Activated CD8-positive, alpha-beta memory T cell treated with anti-CD3 and anti-CD28 coated beads, Interleukin-2, amount 10 ng/mL, durations not matched to agents 7 days and 5 days (primary cell): ENCODE measurements at regions not wholly inside any gene's neighbourhood (a gene's known extent, or its start where the extent isn't known, plus 50 kb on each side); places are given as distances from the start of the nearest gene placed in this dataset.
A peak's percentile ranks its signal among the peaks of the same experiment; 100 is the strongest.
"Not testable (repeated sequence)": the region's sequence is repeated elsewhere in the genome, so short reads cannot be mapped to it uniquely, and the experiment has no call there.

ENCODE experiments used
- ATAC-seq: fragments of 150-1000 bp; cut with Tn5 transposase; one replicate; pipeline ENCODE4 v1.10.0; 2021; ENCODE audit warnings: moderate library complexity
- CTCF ChIA-PET: fragments of 350-600 bp; sonication (Branson Sonifier 250); formaldehyde crosslinking; loops from one replicate; lab custom pipeline; 2021; ENCODE audit warnings: antibody characterized with exemption; lab: Charles Lee
- DNase-seq: peaks from one replicate; pipeline ENCODE4 v3.0.0-alpha.2; 2020
- H3K27ac Mint-ChIP-seq: one replicate; pipeline ENCODE4 v1.8.0; 2021; ENCODE audit warnings: mild to moderate bottlenecking, mixed read lengths
- H3K27me3 Mint-ChIP-seq: one replicate; pipeline ENCODE4 v1.8.0; 2021; ENCODE audit warnings: mixed read lengths
- H3K36me3 Mint-ChIP-seq: one replicate; pipeline ENCODE4 v1.8.0; 2021; ENCODE audit warnings: mild to moderate bottlenecking, mixed read lengths
- H3K4me1 Mint-ChIP-seq: one replicate; pipeline ENCODE4 v1.8.0; 2021; ENCODE audit warnings: mixed read lengths
- H3K4me3 Mint-ChIP-seq: one replicate; pipeline ENCODE4 v1.8.0; 2021; ENCODE audit warnings: mild to moderate bottlenecking, moderate library complexity, mixed read lengths
- H3K9me3 Mint-ChIP-seq: one replicate; pipeline ENCODE4 v1.8.0; 2022; ENCODE audit warnings: low read depth, mixed read lengths

DNA sequence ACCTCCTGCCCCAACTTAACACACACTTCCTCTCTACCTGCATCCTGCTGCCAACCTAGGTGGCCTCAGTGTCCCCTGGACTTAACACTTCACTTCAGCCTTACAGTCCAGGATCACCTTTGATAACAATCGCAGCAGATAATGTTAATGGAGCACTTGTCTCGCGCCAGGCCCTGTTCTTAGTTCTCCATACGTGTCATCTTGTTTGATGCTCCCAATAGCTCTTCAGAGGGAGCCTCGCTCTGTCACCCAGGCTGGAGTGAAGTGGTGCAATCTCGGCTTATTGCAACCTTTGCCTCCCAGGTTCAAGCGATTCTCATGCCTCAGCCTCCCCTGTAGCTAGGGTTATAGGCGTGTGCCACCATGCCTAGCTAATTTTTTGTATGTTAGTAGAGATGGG is 62.7 kb upstream of the SHB start:
- ATAC-seq (no peak), DNase-seq (no peak)
- H3K9me3 Mint-ChIP-seq = no peaks in the 10 kb centered on the region
- no peaks in the 10 kb centered on the region for H3K4me1 Mint-ChIP-seq
- H3K36me3 Mint-ChIP-seq = no peaks in the 10 kb centered on the region
- no peak overlapping the region for H3K27ac Mint-ChIP-seq
- H3K27me3 Mint-ChIP-seq = peaks cover 7% of the 10 kb centered on the region
- no peak overlapping the region for H3K4me3 Mint-ChIP-seq
- CTCF ChIA-PET = no interaction called here

DNA sequence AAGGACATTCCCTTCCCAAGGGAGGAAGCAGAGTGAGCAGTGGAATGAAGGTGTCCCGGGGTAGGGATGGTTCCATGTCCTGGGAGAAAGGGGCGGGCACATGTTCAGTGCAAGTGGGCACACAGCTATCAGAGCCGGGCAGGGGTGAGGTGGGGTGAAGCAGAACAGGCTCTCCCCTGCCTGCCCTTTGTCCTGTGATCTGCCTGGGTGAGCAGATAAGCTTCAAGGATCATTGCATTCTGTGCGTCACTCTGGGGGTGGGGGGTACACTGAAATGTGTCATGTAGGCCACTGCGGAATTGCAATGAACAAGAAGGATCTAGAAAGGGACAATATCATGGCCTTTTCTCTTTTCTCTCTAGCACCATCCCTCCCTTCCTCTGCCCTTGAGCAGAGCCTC is 61.7 kb upstream of the SHB start:
- Mint-ChIP-seq H3K36me3 (no peaks in the 10 kb centered on the region), H3K27me3 (peaks cover 12% of the 10 kb centered on the region), H3K27ac (no peak overlapping the region), H3K4me3 (no peak overlapping the region), H3K9me3 (no peaks in the 10 kb centered on the region), H3K4me1 (no peaks in the 10 kb centered on the region)
- no peak for DNase-seq
- ATAC-seq = no peak
- CTCF ChIA-PET = interaction anchor here (1.2 kb wide), 1 partner anchor 42 kb away, joined by 3 read pairs; no protein-coding TSS in a partner anchor

DNA sequence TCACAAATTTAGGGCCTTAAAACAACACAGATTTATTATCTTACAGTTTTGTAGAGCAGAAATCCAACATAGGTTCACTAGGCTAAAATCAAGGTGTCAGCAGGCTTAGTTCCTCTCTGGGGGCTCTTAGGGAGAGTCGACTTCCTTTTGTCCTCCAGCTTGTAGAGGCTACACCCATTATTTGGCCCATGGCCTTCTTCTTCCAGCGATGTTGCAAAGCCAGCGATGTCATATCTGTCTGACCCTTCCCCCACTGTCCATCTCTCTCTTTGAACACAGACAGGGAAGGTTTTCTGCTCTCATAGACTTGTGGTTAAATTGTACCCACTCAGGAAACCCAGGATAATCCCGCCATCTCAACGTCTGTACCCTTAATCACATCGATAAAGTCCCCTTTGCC is 60.3 kb upstream of the SHB start:
- CTCF ChIA-PET = interaction anchor here (1.2 kb wide), 1 partner anchor 41 kb away, joined by 3 read pairs; no protein-coding TSS in a partner anchor
- Mint-ChIP-seq H3K27ac (no peak overlapping the region), H3K36me3 (no peaks in the 10 kb centered on the region), H3K9me3 (no peaks in the 10 kb centered on the region), H3K4me1 (no peaks in the 10 kb centered on the region), H3K4me3 (no peak overlapping the region), H3K27me3 (peaks cover 9% of the 10 kb centered on the region)
- DNase-seq (no peak), ATAC-seq (no peak)

DNA sequence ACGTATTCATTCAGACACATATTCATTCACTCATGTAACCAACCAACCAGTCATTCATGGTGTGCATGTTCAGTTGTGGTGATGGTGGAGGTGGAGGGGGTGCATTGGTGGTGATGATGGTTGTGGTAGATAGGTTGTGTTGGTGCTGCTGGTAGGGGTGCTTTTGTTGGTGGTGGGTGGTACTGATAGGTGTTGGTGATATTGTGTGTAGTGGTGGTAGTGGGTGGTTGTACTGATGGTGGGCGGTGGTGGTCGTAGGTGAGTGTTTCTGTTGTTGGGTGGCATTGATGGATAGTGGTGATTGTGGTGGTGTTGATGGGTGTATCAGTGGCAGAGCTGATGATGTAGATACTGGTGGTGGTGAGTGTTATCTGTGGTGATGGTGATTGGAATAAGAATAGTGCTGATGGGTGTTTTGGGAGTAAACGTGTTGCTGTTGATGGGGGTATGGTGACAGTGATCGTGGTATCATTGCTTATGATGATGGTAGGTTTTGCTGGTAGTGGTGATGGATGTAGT is 59.8 kb upstream of the SHB start:
- Mint-ChIP-seq H3K36me3 (no peaks in the 10 kb centered on the region), H3K27ac (no peak overlapping the region)
- CTCF ChIA-PET = no interaction called here

DNA sequence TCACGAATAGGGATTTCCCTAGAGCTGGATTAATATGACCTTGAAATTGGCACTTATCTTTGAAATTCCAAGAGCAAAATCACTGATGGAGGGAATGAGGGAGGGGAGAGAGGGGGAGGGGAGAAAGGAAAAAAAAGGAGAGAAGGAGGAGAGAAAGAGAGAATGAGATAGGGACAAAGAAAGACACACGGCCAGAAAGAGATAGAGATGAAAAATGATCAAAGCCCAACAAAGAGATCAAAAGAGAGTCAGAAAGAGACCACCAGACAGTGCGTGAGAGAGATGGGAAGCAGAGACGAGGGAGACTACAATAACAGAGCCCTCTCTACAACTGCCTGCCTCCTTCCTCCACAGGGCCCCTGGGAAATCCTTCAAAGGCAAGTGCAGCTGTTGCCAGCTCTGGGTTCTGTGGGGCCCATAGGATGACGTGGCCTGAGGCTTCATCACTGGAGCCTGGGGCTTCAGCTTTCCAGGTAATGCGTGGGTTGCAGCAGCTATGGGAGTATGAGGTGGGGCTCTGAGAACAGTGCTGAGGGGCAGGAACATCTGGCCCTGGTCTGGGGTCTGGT is 58.3 kb upstream of the SHB start:
- Mint-ChIP-seq H3K36me3 (no peaks in the 10 kb centered on the region), H3K4me3 (no peak overlapping the region), H3K27ac (no peak overlapping the region), H3K4me1 (no peaks in the 10 kb centered on the region), H3K27me3 (peaks cover 5% of the 10 kb centered on the region), H3K9me3 (no peaks in the 10 kb centered on the region)
- no peak for DNase-seq
- ATAC-seq = no peak
- CTCF ChIA-PET = no interaction called here

More for the DNA sequence above, 59.8 kb upstream of the SHB start:
- no peak for ATAC-seq
- no peak for DNase-seq
- Mint-ChIP-seq H3K27me3 (peaks cover 9% of the 10 kb centered on the region), H3K9me3 (no peaks in the 10 kb centered on the region), H3K4me1 (no peaks in the 10 kb centered on the region), H3K4me3 (no peak overlapping the region)

DNA sequence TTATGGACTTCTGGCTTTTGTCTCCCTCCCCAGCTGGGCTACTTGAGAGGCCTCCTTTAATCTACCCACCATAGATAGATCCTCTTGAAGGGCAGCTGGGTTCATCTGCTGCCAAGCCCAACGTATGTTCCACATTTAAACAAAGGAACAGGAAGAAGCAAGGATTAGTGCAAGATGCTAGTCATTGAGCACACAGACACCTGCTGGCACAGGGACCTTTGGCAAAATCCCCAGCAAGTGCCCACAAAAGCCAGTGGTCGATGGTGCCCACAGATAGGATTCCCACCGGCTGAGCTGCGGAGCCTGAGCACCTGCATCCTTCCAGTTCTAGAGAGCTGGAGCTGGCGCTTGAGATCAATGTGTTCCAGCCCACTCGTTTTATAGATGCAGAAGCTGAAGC is 57.7 kb upstream of the SHB start:
- CTCF ChIA-PET = no interaction called here
- DNase-seq (no peak), ATAC-seq (no peak)
- Mint-ChIP-seq H3K36me3 (no peaks in the 10 kb centered on the region), H3K4me3 (no peak overlapping the region), H3K27ac (no peak overlapping the region), H3K9me3 (no peaks in the 10 kb centered on the region), H3K4me1 (no peaks in the 10 kb centered on the region), H3K27me3 (peaks cover 5% of the 10 kb centered on the region)

DNA sequence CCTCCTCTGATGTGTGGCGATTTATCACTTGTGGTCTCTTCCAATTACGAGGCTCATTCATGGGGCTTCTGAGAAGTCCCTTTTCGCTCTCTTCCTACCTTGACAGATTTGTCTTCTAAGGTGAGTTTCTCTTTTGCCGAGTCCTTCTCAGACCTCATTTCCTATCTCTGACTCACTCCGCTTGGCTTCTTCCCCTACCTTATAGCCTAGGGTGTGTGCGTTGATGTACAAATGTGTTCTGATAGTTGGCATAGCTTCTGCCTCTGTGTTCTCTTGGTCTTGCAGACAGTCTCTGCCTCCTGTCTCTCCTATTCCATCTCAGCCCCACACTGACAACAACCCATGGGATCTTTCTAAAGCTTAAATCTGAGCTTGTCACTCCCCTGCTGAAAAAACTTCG is 56.9 kb upstream of the SHB start:
- no peaks in the 10 kb centered on the region for H3K4me1 Mint-ChIP-seq
- H3K4me3 Mint-ChIP-seq = no peak overlapping the region
- ATAC-seq (no peak), DNase-seq (no peak)
- H3K27me3 Mint-ChIP-seq = peaks cover 5% of the 10 kb centered on the region
- H3K9me3 Mint-ChIP-seq = no peaks in the 10 kb centered on the region
- no peaks in the 10 kb centered on the region for H3K36me3 Mint-ChIP-seq
- CTCF ChIA-PET = interaction anchor here (1.1 kb wide), 1 partner anchor 223 kb away, joined by 3 read pairs; no protein-coding TSS in a partner anchor
- H3K27ac Mint-ChIP-seq = no peak overlapping the region

DNA sequence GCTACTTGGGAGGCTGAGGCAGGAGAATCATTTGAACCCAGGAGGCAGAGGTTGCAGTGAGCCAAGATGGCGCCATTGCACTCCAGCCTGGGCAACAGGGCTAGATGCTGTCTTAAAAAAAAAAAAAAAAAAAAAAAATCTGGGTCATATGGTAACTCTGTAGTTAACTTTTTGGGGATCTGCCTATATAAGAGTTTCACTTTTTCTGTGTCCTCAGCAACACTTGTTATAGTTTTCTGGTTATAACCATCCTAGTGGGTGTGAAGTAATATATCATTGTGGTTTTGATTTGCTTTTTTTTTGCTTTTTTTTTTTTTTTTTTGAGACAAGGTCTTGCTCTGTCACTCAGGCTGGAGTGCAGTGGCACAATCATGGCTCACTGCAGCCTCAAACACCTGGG is 54.3 kb upstream of the SHB start:
- CTCF ChIA-PET, H3K9me3 Mint-ChIP-seq, DNase-seq, H3K27ac Mint-ChIP-seq, H3K36me3 Mint-ChIP-seq, H3K27me3 Mint-ChIP-seq, H3K4me1 Mint-ChIP-seq, ATAC-seq, H3K4me3 Mint-ChIP-seq: not testable (repeated sequence)

DNA sequence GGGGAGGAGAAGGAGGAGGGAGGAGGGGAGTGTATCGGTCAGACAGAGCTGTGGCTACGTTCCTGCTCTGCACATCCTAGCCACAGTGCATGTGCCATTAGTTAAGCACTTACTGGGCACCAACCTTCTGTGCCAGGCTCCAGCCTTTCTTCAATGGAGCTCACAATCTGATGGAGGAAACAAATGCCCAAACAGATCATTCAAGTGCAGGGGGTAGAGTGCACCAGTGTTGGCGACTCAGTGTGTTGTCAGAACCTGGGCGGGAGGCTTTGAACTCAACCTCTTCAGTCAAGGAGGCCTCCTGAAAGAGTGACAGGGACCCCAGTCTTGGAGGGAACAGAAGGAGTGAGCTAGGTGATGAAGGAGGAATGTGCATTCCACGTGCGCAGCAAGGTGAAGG is 51.9 kb upstream of the SHB start:
- H3K27me3 Mint-ChIP-seq = peaks cover 5% of the 10 kb centered on the region
- CTCF ChIA-PET = no interaction called here

DNA sequence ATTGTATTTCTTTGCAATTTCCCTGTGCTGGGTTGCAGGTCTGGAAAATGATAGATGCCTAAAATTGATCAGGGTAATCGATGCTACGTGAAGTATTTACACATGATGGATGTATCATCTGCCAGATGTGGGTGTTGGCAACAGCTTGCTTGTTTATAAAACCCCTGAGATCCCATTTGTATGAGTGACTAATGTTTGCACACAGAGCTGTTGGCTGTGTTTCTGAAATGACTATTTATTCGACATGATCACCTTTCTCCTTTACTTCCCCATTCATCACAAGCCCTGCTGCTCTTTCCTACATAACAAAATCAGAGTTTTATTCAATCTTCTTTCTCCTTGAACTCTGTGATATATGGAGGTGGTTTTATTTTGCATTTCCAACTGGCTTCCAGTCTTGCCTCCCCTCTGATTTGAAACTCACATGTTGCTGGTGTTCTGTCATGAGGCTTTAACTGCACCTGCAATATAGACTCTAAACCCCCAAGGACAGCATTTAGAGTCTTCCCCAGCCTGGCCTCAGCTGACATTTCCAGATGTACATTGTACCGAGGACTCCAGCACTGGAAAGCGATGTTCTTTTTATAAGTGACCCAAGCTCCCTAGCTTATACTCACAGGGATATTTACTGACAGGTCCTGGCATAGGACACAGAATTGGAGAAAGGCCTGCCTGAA is 50.7 kb upstream of the SHB start:
- ATAC-seq (no peak), DNase-seq (peak; percentile 4)
- H3K4me1 Mint-ChIP-seq = no peaks in the 10 kb centered on the region
- H3K27ac Mint-ChIP-seq = no peak overlapping the region
- peaks cover 5% of the 10 kb centered on the region for H3K27me3 Mint-ChIP-seq
- H3K9me3 Mint-ChIP-seq = no peaks in the 10 kb centered on the region
- CTCF ChIA-PET = interaction anchor here (0.9 kb wide), 1 partner anchor 32 kb away, joined by 3 read pairs; no protein-coding TSS in a partner anchor
- no peaks in the 10 kb centered on the region for H3K36me3 Mint-ChIP-seq
- H3K4me3 Mint-ChIP-seq = no peak overlapping the region

More for the DNA sequence above, 51.9 kb upstream of the SHB start:
- Mint-ChIP-seq H3K4me3 (no peak overlapping the region), H3K36me3 (no peaks in the 10 kb centered on the region), H3K27ac (no peak overlapping the region), H3K9me3 (no peaks in the 10 kb centered on the region), H3K4me1 (no peaks in the 10 kb centered on the region)
- DNase-seq (peak; percentile 26), ATAC-seq (no peak)

DNA sequence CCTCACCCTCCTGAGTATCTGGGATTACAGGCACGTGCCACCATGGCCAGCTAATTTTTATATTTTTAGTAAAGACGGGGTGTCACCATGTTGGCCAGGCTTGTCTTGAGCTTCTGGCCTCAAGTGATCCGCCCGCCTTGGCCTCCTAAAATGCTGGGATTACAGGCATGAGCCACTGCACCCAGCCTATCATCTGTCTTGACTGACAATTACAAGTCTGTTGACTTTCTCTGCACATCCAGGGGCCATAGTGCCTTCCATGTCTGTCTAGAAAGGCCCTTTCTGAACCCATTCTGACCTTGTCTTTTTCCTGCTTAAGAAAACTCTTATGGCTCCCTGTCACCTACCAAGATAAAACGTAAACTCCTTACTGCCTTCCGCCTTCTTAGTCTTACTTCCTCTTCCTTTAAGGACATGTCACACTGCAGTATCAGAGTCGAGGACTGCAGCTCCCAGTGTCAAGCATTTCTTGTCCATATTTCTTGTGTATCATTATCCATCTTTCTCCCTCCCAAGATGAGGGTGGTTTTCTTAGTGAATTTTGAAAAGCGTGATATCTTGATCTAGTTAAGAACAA is 49.9 kb upstream of the SHB start:
- CTCF ChIA-PET = interaction anchor here (0.7 kb wide), 1 partner anchor 118 kb away, joined by 4 read pairs; no protein-coding TSS in a partner anchor
- DNase-seq (peak; percentile 7), ATAC-seq (no peak)
- no peaks in the 10 kb centered on the region for H3K4me1 Mint-ChIP-seq
- no peaks in the 10 kb centered on the region for H3K36me3 Mint-ChIP-seq
- no peaks in the 10 kb centered on the region for H3K9me3 Mint-ChIP-seq
- H3K27ac Mint-ChIP-seq = no peak overlapping the region
- no peak overlapping the region for H3K4me3 Mint-ChIP-seq
- H3K27me3 Mint-ChIP-seq = peaks cover 5% of the 10 kb centered on the region
